HG03159 (cell line): ENCODE measurements at regions not wholly inside any gene's neighbourhood (a gene's known extent, or its start where the extent isn't known, plus 50 kb on each side); places are given as distances from the start of the nearest gene placed in this dataset.

ENCODE experiments used
- ATAC-seq: cut with Tn5 transposase; IDR thresholded peaks from one replicate; pipeline ENCODE4 v1.9.1; 2021; ENCODE audit warnings: mild to moderate bottlenecking, moderate library complexity; ENCODE audit not compliant: unreplicated experiment

GRCh38 chr10:83562381-83562780 is 576.9 kb upstream of the GHITM start:
- ATAC-seq, result no peak

- no peak for ATAC-seq
Observed at GRCh38 chr10:83564889-83565588, 574.3 kb upstream of the GHITM start.

GRCh38 chr10:83572036-83572435 is 567.3 kb upstream of the GHITM start:
- ATAC-seq, result no peak

- ATAC-seq, result no peak
Observed at GRCh38 chr10:83574770-83575169, 564.5 kb upstream of the GHITM start.

GRCh38 chr10:83577421-83577820 is 561.9 kb upstream of the GHITM start:
- ATAC-seq, result no peak

- no peak for ATAC-seq
Observed at GRCh38 chr10:83580373-83581012, 558.8 kb upstream of the GHITM start.

GRCh38 chr10:83582407-83583095 is 556.8 kb upstream of the GHITM start:
- no peak for ATAC-seq

- no peak for ATAC-seq
Observed at GRCh38 chr10:83585686-83586085, 553.6 kb upstream of the GHITM start.

GRCh38 chr10:83592337-83592935 is 546.9 kb upstream of the GHITM start:
- no peak for ATAC-seq

GRCh38 chr10:83603708-83604107 is 535.6 kb upstream of the GHITM start:
- peak; percentile 88 for ATAC-seq

GRCh38 chr10:83605783-83606630 is 533.3 kb upstream of the GHITM start:
- ATAC-seq, result no peak

GRCh38 chr10:83607959-83608745 is 531.2 kb upstream of the GHITM start:
- ATAC-seq, result no peak

- no peak for ATAC-seq
Observed at GRCh38 chr10:83612050-83612449, 527.3 kb upstream of the GHITM start.

GRCh38 chr10:83612746-83613145 is 526.6 kb upstream of the GHITM start:
- ATAC-seq, result no peak

- ATAC-seq, result no peak
Observed at GRCh38 chr10:83617172-83617571, 522.1 kb upstream of the GHITM start.

- ATAC-seq, result no peak
Observed at GRCh38 chr10:83617692-83618545, 521.4 kb upstream of the GHITM start.

GRCh38 chr10:83625831-83626360 is 513.4 kb upstream of the GHITM start:
- no peak for ATAC-seq

- ATAC-seq, result no peak
Observed at GRCh38 chr10:83632701-83633100, 506.6 kb upstream of the GHITM start.

- no peak for ATAC-seq
Observed at GRCh38 chr10:83633547-83633946, 505.8 kb upstream of the GHITM start.
